ENCODE measurements at regions not wholly inside any gene's neighbourhood (a gene's known extent, or its start where the extent isn't known, plus 50 kb on each side); places are given as distances from the start of the nearest gene placed in this dataset.

DNA sequence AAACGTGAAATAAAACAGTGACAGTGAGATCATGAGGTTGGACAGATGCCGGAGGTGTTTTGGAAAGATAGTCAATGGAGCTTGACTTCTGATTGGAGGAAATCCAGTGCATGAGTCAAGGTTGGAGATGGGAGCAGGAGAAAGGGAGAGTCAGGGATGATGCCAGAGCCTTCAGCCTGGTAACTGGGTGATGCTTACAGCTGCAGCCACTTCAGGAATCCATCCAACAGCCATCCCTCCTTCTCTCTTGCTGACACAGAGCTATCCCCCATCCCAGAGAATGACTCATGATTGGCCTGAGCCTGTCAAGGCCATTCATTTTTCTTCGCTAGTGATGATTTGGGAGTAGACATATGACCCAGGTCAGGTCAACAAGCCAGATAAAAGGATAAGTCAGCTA lies 112.8 kb downstream of the SAMD5 start:
- DNase-seq = no peak
- TF ChIP-seq POLR2A (IDR thresholded peaks at IDR 0.05; ENCODE audit: low read length) (no peak), GATA1 (IDR thresholded peaks at IDR 0.05; ENCODE audit: low read depth, low read length) (no peak)

DNA sequence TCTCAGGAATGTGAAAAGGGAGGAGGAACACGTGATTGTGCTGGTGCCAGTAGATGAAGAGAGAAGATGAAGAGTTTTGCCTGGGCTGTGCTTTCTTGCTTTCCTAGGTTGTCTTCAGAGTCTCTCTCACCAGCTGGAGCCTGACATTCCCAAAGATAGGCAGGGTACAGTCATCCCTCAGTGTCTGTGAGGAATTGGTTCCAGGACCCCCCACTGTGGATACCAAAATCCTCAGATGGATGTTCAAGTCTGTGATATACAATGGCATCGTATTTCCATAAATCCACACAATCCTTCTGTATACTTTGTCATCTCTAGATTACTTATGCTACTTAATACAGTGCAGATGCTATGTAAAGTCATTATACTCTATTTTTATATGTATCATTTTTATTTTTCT lies 113.5 kb downstream of the SAMD5 start:
- no peak for DNase-seq
- no peak for TF ChIP-seq POLR2A (IDR thresholded peaks at IDR 0.05; ENCODE audit: low read length)
- TF ChIP-seq GATA1 (IDR thresholded peaks at IDR 0.05; ENCODE audit: low read depth, low read length) = no peak

DNA sequence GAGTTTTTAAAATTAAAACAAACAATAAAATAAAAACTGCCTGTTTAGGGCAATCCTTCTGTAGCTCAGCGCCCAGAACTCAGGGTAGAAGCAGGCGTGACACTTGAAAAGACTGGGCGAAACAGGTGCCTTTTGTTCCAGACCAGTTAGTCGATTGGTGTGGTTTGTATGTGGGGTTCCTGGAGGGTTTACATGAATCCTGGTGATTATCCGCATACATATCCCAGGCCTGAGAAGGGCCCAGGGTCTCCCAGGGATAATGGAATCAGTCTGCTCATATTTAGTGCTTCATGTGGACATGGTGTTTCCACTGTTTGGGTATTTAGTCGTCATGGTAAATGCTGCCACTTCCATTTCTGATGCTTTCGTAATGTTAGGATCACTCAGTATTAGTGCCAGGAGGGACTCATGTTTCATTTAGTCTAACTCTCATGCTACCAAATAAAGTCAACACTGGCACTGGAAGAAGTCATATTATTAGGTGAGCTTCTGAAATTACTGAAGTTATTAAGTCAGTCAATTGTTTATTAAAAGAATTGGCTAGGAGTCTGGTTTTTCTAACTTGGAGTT lies 116.5 kb downstream of the SAMD5 start:
- no peak for DNase-seq
- TF ChIP-seq POLR2A (IDR thresholded peaks at IDR 0.05; ENCODE audit: low read length) (no peak), GATA1 (IDR thresholded peaks at IDR 0.05; ENCODE audit: low read depth, low read length) (no peak)

DNA sequence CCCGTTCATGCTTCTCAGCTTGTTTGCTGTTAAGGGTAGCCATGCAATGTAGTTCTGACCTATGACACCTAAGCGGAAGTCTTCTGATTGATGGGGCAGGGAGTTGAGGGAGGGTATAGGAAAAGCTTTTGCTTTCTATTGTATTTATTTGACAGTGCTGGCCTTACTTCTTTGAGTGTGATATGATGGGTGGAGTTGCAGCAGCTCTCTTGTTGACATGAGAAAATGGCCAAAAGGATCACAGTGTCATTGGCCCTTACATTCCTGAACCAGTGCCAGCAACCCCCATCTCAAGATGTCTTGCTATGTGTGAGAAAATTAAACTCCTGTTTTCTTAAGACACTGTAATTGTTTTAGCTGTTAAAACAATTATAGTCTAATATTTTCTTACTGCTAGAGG lies 117.5 kb downstream of the SAMD5 start:
- TF ChIP-seq POLR2A (IDR thresholded peaks at IDR 0.05; ENCODE audit: low read length) (no peak), GATA1 (IDR thresholded peaks at IDR 0.05; ENCODE audit: low read depth, low read length) (no peak)
- DNase-seq = no peak

DNA sequence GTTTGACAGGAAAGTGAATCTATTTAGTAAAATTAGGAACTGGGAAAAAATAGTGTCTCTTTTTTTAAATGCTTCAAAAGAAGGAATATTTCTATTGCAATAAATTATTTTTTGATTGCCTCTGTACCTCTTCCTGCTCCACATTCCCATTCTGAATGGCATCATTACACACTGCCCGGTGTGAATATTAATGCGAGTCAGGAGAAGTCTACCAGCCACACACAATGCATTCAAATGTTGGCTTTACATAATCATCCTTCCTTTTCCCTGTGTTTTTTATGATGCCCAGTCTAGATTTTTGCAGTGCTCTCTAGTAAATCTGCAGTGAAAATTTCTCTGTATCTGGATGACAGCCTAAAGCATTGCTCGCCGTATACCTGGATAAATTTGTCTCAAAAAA lies 118.9 kb downstream of the SAMD5 start:
- TF ChIP-seq GATA1 (IDR thresholded peaks at IDR 0.05; ENCODE audit: low read depth, low read length) = no peak
- TF ChIP-seq POLR2A (IDR thresholded peaks at IDR 0.05; ENCODE audit: low read length) = no peak
- no peak for DNase-seq

DNA sequence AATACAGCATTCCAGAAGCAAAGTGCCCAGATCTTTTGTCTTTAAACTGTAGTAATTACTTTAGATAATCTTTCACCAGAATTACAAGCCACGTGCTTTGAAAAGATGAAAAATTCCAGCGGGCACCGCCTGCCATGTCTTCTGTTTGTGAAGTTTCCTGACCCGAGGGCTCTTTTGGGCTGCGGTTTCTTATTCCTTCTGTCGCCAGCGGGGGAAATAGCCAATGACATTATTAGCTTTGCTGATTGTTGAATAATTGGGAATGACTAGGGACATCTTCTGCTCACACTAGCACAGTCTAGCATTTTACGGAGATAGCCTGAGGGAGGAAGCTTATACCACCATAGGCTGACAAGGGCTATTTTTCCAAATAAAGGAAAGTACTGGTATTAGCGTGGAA lies 124.7 kb downstream of the SAMD5 start:
- no peak for DNase-seq
- no peak for TF ChIP-seq POLR2A (IDR thresholded peaks at IDR 0.05; ENCODE audit: low read length)
- TF ChIP-seq GATA1 (IDR thresholded peaks at IDR 0.05; ENCODE audit: low read depth, low read length) = no peak

DNA sequence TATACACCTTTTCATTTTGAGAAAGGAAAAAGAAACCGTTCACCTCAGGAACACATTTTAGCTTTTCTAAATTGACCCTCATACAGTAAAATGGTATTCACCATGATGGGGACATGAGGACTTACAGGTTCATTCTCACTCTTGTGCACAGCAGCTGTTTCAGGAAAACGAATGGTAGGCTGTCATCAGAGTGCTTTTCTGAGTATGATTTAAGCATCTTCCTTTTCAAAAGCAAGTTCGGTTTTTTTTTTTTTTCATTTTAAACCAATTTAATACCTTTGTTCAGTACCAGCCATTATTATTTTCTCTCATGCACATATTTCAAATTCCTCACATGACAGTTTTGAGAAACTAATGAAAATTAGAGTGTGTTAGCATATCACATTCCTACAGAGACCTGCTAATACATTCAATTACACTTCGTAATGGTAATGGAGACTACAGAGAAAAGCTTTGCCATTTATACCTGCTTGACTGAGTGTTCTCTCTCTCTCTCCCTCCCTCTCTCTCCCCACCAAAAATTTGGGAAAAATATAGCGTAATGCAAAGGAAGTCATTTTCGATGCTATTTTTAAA lies 129.2 kb downstream of the SAMD5 start:
- no peak for DNase-seq
- no peak for TF ChIP-seq POLR2A (IDR thresholded peaks at IDR 0.05; ENCODE audit: low read length)
- no peak for TF ChIP-seq GATA1 (IDR thresholded peaks at IDR 0.05; ENCODE audit: low read depth, low read length)

DNA sequence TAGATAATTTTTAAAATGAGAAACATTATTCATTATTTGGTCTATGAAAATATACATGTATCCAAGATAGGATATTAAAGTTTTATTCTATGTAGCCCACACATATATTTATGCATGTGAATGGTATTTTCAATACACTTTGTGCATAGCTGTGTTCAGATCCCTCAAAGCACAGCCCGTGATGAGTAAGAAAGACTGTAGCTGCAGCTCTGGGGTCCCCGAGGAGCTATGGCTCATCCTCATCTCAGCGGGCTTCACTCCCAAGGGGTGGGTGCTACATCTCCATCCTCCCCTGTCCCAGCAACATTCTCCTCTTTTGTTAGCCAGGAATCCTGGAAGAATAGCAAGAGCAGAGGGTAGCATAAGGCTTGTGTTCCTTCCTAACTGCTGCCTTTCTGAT lies 130.8 kb downstream of the SAMD5 start:
- DNase-seq = no peak
- TF ChIP-seq POLR2A (IDR thresholded peaks at IDR 0.05; ENCODE audit: low read length) = no peak
- no peak for TF ChIP-seq GATA1 (IDR thresholded peaks at IDR 0.05; ENCODE audit: low read depth, low read length)

DNA sequence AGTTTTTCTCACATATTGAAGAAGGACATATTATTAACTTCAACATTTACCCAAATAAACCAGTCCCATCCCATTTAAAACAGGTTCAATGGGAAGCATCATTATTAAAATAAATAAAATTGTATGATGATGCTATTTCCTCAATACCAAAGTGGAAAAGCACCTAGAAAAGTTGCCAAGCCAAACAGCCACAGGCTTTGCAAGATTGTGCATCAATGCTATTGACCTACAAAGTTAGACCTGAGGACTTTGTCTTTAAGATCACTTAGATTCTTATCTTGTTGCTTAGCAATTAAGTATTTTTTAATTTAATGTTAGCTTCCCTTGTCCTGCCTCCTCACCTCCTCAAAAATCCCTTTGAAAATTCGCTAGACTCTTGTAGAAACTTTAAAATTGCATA lies 132.1 kb downstream of the SAMD5 start:
- TF ChIP-seq POLR2A (IDR thresholded peaks at IDR 0.05; ENCODE audit: low read length) (no peak), GATA1 (IDR thresholded peaks at IDR 0.05; ENCODE audit: low read depth, low read length) (no peak)
- DNase-seq = no peak

DNA sequence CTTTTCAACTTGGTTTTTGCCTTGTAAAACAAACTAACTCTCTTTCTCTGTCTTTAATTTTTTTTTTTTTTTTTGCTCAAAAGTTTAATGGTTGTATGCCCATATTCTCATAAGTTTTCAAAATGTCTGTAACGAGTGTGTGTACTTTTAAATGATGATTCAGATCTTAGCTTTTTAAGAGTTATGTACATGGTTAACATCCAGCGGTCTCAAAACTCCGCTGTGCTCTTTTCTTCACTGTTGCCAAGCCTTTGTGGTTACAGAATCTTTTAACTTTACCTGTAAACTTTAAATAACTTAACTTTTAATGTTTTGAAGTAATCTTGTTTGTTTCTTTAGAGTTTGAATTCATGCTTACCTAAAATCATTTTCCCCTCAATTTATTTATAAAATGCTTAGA lies 133.0 kb downstream of the SAMD5 start:
- TF ChIP-seq POLR2A (IDR thresholded peaks at IDR 0.05; ENCODE audit: low read length) (no peak), GATA1 (IDR thresholded peaks at IDR 0.05; ENCODE audit: low read depth, low read length) (no peak)
- no peak for DNase-seq

DNA sequence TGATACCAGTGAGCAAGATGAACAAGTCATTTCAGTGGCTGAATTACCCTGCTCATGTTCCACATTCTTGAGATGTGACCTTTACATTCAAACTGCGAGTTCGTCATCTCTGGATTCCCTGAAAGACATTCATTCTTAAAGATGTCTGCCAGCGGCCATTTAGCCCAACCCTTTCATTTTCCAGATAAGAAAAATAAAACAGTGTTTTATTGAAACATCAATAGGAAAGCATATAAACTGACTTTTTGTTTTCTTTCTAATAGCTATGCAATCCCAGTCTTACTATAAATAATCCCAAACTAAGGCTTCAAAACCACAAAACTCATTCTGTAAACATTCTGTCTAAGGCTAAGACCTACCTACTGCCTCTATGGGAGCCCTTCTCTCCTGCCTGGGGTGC lies 134.0 kb downstream of the SAMD5 start:
- TF ChIP-seq POLR2A (IDR thresholded peaks at IDR 0.05; ENCODE audit: low read length) (no peak), GATA1 (IDR thresholded peaks at IDR 0.05; ENCODE audit: low read depth, low read length) (no peak)
- DNase-seq = no peak

DNA sequence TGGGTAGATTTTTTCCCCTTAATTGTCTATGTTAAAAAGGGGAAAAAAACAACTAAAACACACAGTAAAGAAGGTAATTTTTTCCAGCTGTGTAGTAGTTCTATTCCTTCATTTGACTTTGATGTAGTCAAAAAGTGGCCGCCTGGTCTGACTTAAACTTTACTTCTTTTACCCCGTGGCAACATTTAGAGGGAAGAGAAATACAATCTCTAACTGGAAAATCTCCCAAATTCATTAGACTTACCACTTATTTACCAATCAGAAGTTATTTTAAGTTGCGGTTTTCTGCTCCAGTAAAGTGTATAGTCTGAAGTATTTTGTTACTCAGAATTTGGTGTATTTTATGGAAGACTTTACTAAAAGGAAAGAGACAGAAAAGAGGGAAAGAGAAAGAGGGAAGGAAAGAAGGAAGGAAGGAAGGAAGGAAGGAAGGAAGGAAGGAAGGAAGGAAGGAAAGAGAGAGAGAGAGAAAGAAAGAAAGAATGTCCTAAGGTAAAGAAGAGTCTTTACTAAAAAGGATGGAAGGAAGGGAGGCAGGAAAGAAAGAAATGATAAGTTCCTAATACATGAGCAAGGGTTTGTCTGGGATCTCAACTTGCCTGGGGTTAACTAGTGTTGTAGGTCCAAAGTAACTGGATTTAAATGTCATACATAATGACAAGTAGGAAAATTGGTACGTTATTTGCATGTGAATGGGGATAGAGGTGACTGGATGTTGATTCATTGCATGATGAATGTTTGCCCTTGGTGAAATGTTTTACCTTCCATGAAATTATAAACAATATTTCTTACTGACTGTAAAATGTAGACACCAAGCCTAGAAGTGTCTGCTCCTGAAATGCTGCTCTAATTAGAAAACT lies 135.1 kb downstream of the SAMD5 start:
- TF ChIP-seq POLR2A (IDR thresholded peaks at IDR 0.05; ENCODE audit: low read length) (no peak), GATA1 (IDR thresholded peaks at IDR 0.05; ENCODE audit: low read depth, low read length) (no peak)
- no peak for DNase-seq

DNA sequence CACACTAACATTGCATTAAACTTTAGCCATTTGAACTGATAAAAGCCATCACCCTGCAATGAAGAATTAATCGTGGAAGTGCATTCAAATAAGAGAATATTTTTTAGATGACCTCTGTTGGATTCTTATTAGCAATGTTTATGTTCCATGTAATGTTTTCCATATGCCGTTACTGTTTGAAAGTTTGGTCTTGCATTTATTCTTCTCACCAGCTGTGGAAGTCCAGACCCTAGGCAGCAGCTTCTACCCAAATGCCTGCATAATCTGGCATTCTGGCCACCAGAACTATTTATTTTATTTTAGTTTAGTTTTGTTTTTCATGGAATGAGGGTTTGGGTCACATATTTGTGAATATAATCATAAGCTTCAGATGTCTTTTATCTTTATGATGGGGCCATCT lies 140.4 kb downstream of the SAMD5 start:
- TF ChIP-seq POLR2A (IDR thresholded peaks at IDR 0.05; ENCODE audit: low read length) (no peak), GATA1 (IDR thresholded peaks at IDR 0.05; ENCODE audit: low read depth, low read length) (no peak)
- no peak for DNase-seq

DNA sequence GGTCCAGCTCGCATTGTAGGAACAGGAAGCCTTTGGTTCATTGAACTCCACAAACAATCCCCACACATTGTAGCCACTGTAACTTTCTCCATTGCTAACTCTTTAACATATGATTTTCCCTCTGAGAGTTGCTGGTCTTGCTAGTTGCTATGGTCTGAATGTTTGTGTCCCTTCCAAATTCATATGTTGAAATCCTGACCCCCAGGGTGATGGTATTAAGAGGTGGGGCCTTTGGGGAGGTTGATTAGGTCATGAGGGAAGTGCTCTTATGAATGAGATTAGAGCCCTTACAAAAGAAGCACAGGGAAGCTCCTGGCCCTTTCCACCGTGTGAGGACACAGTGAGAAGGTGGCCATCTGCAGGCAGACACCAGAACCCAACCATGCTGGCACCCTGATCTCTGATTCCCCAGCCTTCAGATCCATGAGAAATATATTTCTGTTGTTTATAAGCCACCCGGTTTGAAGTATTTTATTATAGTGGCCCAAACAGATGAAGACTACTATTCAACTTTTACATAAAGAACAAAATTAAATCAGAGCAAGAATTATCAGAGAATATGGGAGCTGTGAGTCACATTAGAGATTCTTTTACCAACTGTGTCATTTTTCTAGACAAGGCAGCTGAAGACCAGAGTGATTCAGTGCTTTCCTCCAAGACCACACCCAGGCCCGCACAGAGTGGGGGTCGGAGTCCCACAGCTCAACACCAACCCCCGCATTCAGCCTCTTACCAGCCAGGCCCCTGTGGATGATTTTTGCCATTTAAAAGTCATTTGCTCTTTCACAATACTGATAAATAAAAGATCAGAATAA lies 143.0 kb downstream of the SAMD5 start:
- no peak for DNase-seq
- TF ChIP-seq POLR2A (IDR thresholded peaks at IDR 0.05; ENCODE audit: low read length) (no peak), GATA1 (IDR thresholded peaks at IDR 0.05; ENCODE audit: low read depth, low read length) (no peak)
